ENCODE measurements at regions not wholly inside any gene's neighbourhood (a gene's known extent, or its start where the extent isn't known, plus 50 kb on each side); places are given as distances from the start of the nearest gene placed in this dataset.

DNA sequence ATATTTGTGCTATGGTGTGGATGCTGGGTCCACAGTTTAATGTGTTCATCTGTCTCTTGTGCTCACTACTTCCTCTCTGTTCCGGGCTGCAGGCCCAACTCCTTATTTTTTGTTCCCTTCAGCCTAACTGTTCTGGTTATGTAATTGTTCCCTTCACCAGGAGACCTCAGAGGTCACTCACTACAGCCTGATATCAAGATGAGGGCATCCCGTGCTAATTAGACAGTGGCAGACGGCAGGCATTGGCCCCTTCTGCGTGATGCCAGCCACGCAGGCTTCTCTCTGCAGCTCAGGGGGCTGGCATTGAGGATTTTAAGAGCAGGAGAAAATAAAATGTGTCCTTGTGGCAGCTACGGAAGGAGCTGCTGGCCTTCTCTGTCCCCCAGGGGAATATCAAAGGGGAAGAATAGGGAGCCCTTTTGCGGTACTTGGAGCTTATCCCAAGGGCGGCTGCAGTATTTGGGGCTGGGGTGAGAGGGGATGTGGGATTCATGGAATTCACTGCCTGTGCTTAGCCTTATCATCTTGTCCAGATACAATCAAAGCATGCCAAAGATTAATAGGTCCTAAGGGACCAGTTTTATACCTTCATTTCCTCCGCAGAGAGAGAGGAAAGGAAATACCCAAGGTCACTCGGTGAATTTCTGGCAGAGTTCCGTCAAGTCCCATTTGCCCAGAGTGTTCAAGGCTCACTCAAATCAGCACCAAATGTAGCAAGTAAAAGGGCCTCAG lies 53.3 kb upstream of the TRIB2 start:
- DNase-seq: no peak

DNA sequence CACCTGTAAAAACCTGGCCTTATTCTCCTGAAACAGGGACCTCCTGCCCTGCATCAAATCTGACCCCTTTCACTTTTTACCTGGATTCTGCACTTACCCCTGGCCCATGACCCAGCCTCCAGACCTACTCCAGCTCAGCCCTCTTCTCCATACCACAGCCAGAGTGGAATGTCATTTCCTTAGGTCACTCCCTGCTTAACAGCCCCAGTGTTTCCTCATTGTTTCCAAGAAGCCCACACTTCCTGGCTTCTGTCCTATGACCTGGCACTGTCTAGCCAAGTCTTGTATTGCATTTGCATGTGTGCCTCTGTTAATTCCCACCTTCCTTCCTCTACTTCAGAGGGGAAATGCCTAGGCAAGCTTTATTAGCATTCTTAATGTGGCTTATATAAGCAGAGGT lies 51.4 kb upstream of the TRIB2 start:
- no peak for DNase-seq

DNA sequence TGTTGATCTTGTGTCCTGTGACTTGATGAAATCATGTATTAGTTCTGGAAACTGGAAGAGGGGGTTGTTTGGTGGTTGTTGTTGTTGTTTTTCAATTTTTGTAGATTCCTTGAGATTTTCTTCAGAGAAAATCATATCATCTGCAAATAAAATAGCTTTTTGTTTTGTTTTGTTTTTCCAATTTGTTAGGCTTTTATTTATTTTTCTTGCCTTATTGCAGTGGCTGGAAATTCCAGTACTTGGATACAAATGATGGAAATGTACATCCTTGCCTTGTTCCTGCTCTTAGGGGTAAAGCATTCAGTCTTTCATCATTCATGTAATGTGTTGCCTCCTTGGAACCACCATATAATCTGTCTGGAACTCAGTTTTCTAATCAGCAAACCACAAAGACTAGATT lies 50.3 kb upstream of the TRIB2 start:
- no peak for DNase-seq
